ENCODE measurements at regions not wholly inside any gene's neighbourhood (a gene's known extent, or its start where the extent isn't known, plus 50 kb on each side); places are given as distances from the start of the nearest gene placed in this dataset.

DNA sequence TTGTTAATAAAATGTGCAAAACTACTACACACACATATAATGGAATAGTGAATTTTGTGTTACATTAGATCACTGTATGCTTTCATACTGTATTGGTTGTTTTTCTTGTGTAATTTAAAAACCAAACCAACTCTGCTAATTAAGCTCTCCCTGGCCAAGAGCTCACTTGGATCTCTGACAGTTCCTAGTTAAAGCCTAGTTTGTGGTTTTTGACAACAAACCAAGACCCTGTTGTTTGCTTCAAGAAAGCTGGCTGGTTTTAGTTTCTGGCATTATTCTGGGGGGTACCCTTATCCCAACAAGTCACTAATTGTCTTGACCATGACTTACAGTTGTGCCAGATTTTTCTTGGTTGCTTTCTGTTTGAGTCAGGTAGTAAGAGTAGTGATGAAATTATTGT, 121.4 kb upstream of the CXorf66 start:
- TF ChIP-seq EP300 (IDR thresholded peaks at IDR 0.05; ENCODE audit: borderline replicate concordance) (no peak), TAF1 (IDR thresholded peaks at IDR 0.05; ENCODE audit: low read depth) (no peak), NFIC (IDR thresholded peaks at IDR 0.05) (no peak), YY1 (IDR thresholded peaks at IDR 0.05; ENCODE audit: low read depth) (no peak), RAD21 (IDR thresholded peaks at IDR 0.05; ENCODE audit: low read depth) (no peak), CEBPB (IDR thresholded peaks at IDR 0.05) (no peak), ZBTB7A (IDR thresholded peaks at IDR 0.05; ENCODE audit: low read depth) (no peak), TCF12 (IDR thresholded peaks at IDR 0.05; ENCODE audit: low read depth) (no peak)
- TF ChIP-seq, protein P1, sequence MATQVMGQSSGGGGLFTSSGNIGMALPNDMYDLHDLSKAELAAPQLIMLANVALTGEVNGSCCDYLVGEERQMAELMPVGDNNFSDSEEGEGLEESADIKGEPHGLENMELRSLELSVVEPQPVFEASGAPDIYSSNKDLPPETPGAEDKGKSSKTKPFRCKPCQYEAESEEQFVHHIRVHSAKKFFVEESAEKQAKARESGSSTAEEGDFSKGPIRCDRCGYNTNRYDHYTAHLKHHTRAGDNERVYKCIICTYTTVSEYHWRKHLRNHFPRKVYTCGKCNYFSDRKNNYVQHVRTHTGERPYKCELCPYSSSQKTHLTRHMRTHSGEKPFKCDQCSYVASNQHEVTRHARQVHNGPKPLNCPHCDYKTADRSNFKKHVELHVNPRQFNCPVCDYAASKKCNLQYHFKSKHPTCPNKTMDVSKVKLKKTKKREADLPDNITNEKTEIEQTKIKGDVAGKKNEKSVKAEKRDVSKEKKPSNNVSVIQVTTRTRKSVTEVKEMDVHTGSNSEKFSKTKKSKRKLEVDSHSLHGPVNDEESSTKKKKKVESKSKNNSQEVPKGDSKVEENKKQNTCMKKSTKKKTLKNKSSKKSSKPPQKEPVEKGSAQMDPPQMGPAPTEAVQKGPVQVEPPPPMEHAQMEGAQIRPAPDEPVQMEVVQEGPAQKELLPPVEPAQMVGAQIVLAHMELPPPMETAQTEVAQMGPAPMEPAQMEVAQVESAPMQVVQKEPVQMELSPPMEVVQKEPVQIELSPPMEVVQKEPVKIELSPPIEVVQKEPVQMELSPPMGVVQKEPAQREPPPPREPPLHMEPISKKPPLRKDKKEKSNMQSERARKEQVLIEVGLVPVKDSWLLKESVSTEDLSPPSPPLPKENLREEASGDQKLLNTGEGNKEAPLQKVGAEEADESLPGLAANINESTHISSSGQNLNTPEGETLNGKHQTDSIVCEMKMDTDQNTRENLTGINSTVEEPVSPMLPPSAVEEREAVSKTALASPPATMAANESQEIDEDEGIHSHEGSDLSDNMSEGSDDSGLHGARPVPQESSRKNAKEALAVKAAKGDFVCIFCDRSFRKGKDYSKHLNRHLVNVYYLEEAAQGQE (IDR thresholded peaks at IDR 0.05; ENCODE audit: low read depth) = no peak
- TF ChIP-seq, protein P2, sequence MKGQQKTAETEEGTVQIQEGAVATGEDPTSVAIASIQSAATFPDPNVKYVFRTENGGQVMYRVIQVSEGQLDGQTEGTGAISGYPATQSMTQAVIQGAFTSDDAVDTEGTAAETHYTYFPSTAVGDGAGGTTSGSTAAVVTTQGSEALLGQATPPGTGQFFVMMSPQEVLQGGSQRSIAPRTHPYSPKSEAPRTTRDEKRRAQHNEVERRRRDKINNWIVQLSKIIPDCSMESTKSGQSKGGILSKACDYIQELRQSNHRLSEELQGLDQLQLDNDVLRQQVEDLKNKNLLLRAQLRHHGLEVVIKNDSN (IDR thresholded peaks at IDR 0.05) = no peak
- TF ChIP-seq, protein P3, sequence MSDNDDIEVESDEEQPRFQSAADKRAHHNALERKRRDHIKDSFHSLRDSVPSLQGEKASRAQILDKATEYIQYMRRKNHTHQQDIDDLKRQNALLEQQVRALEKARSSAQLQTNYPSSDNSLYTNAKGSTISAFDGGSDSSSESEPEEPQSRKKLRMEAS (IDR thresholded peaks at IDR 0.05) = no peak
